HepG2 (cell line): ENCODE measurements at regions not wholly inside any gene's neighbourhood (a gene's known extent, or its start where the extent isn't known, plus 50 kb on each side); places are given as distances from the start of the nearest gene placed in this dataset.

ENCODE experiments used
- ATAC-seq: fragments of 200-7000 bp; cut with Tn5 transposase; 3 replicates; pipeline ENCODE4 v1.9.1; 2020; ENCODE audit warnings: mild to moderate bottlenecking, moderate library complexity
- BruUV-seq: library from RNA; stranded (reverse); fragments of 400-500 nt; replicated peaks from 2 replicates; lab custom pipeline; 2021; lab: Mats Ljungman, UMichigan
- CTCF ChIA-PET: fragments of 300-600 bp; formaldehyde crosslinking; extraction: SDS; loops from one replicate; lab custom pipeline; 2021; ENCODE audit warnings: low total read pairs, inconsistent platforms, low intra/inter-chr PET ratio; lab: Yijun Ruan, JAX
- POLR2A ChIA-PET: fragments of 350-600 bp; sonication (Branson Sonifier 250); formaldehyde crosslinking; loops from one replicate; lab custom pipeline; 2020; ENCODE audit warnings: antibody characterized with exemption, inconsistent platforms; lab: Yijun Ruan, JAX
- DNase-seq: peaks from one replicate; pipeline ENCODE4 v3.0.0-alpha.2; 2015; ENCODE audit warnings: low spot score
- FAIRE-seq: peaks from 3 replicates; lab custom pipeline; 2011; peaks lifted over from hg19 to GRCh38; lab: Jason Lieb, UNC
- H2AFZ ChIP-seq: one replicate; pipeline ENCODE4 v1.6.1; 2011; ENCODE audit warnings: low read length, inconsistent platforms
- H3K27ac ChIP-seq: fragments of 300-600 bp; 3 replicates; pipeline ENCODE4 v1.8.0; 2011; ENCODE audit warnings: mixed run types, mild to moderate bottlenecking, mixed read lengths, low read length, inconsistent platforms; ENCODE audit not compliant: insufficient read depth; ENCODE audit errors: extremely low read length
- H3K27me3 ChIP-seq, 2 experiments: fragments of 200-600 bp in 1 of 2; 2 replicates in 1 of 2; 3 replicates in 1 of 2; pipeline versions ENCODE4 v1.6.0 to v1.8.0; 2011; ENCODE audit warnings: low read length in 2 of 2, mild to moderate bottlenecking in 2 of 2, moderate library complexity in 2 of 2, inconsistent platforms in 1 of 2; ENCODE audit not compliant: insufficient read depth in 2 of 2, control insufficient read depth in 1 of 2
- H3K36me3 ChIP-seq, 2 experiments: fragments of 200-600 bp in 1 of 2; replicated peaks in 1 of 2; 2 replicates in 1 of 2; 3 replicates in 1 of 2; pipeline versions ENCODE4 v1.5.1 to v1.8.0; 2011; ENCODE audit warnings: low read length in 2 of 2, inconsistent platforms in 1 of 2; ENCODE audit not compliant: insufficient read depth in 2 of 2, control insufficient read depth in 1 of 2
- H3K4me1 ChIP-seq: 2 replicates; pipeline ENCODE4 v1.5.1; 2012; ENCODE audit warnings: low read length, inconsistent platforms; ENCODE audit not compliant: insufficient read depth
- H3K4me2 ChIP-seq: 2 replicates; pipeline ENCODE4 v1.6.0; 2011; ENCODE audit warnings: low read depth, low read length, inconsistent platforms
- H3K4me3 ChIP-seq, 3 experiments: fragments of 200-600 bp in 1 of 3; sonication (generic), shearing (Covaris generic) in 1 of 3; replicated peaks in 1 of 3; 2 replicates each; pipeline ENCODE4 v1.5.1; 2011 to 2016; ENCODE audit warnings: low read length in 3 of 3, inconsistent platforms in 2 of 3, low read depth in 2 of 3, mild to moderate bottlenecking in 2 of 3, control low read depth in 1 of 3, mixed read lengths in 1 of 3; ENCODE audit not compliant: insufficient read depth in 1 of 3
- H3K79me2 ChIP-seq: one replicate; pipeline ENCODE4 v1.6.1; 2011; ENCODE audit warnings: low read length, inconsistent platforms; ENCODE audit not compliant: insufficient read depth
- H3K9ac ChIP-seq: 2 replicates; pipeline ENCODE4 v1.6.0; 2011; ENCODE audit warnings: mild to moderate bottlenecking, low read depth, low read length, inconsistent platforms; ENCODE audit not compliant: insufficient read depth
- H3K9me3 ChIP-seq: 2 replicates; pipeline ENCODE4 v1.5.1; 2012; ENCODE audit warnings: mild to moderate bottlenecking, low read length
- H4K20me1 ChIP-seq: 2 replicates; pipeline ENCODE4 v1.6.0; 2011; ENCODE audit warnings: inconsistent platforms, mild to moderate bottlenecking, low read length, moderate library complexity; ENCODE audit not compliant: insufficient read depth
- ARID4A ChIP-seq: sonication (generic); formaldehyde crosslinking; IDR thresholded peaks from 2 replicates; pipeline ENCODE4 v1.5.0; 2020; ENCODE audit warnings: mild to moderate bottlenecking, missing genetic modification reagents, borderline replicate concordance
- EP300 ChIP-seq, 3 experiments: sonication (generic) in 1 of 3; formaldehyde crosslinking in 1 of 3; IDR thresholded peaks; 2 replicates each; pipeline versions ENCODE4 v1.5.1 to v1.6.1; 2011 to 2020; ENCODE audit warnings: low read depth in 2 of 3, low read length in 2 of 3, borderline replicate concordance in 1 of 3, improper control_type of control experiment in 1 of 3, mild to moderate bottlenecking in 1 of 3, missing genetic modification reagents in 1 of 3, moderate library complexity in 1 of 3
- FLYWCH1 ChIP-seq: sonication (generic); formaldehyde crosslinking; IDR thresholded peaks from 2 replicates; pipeline ENCODE4 v1.8.1; 2023; ENCODE audit warnings: mild to moderate bottlenecking, missing genetic modification reagents
- NFRKB ChIP-seq: fragments of 450-650 bp; IDR thresholded peaks from 2 replicates; pipeline ENCODE4 v1.6.1; 2017
- NR2F6 ChIP-seq, 2 experiments: IDR thresholded peaks; 2 replicates each; pipeline ENCODE4 v1.6.1; 2016; ENCODE audit warnings: antibody characterized with exemption in 1 of 2, mild to moderate bottlenecking in 1 of 2
- RELA ChIP-seq: sonication (generic); formaldehyde crosslinking; IDR thresholded peaks from 2 replicates; pipeline ENCODE4 v1.4.0; 2020; ENCODE audit warnings: missing genetic modification reagents
- ZBTB26 ChIP-seq: IDR thresholded peaks from 2 replicates; pipeline ENCODE4 v1.6.1; 2016; ENCODE audit warnings: missing compliant biosample characterization, missing genetic modification reagents, borderline replicate concordance
- ZBTB3 ChIP-seq: sonication (generic); formaldehyde crosslinking; IDR thresholded peaks from 2 replicates; pipeline ENCODE4 v1.4.0; 2020; ENCODE audit warnings: low read depth, mild to moderate bottlenecking, moderate library complexity, missing genetic modification reagents, borderline replicate concordance
- ZFP36 ChIP-seq: fragments of 150-350 bp; IDR thresholded peaks from 2 replicates; pipeline ENCODE4 v1.6.1; 2018; ENCODE audit warnings: borderline replicate concordance, low read length, low read depth; ENCODE audit not compliant: partially characterized antibody
- ZFY ChIP-seq: sonication (generic); formaldehyde crosslinking; IDR thresholded peaks from 2 replicates; pipeline ENCODE4 v1.4.0; 2020; ENCODE audit warnings: missing genetic modification reagents
- ZNF550 ChIP-seq: sonication (generic); formaldehyde crosslinking; IDR thresholded peaks from 2 replicates; pipeline ENCODE4 v1.4.0; 2020; ENCODE audit warnings: mild to moderate bottlenecking, missing genetic modification reagents, borderline replicate concordance
- ZNF569 ChIP-seq: sonication (generic); formaldehyde crosslinking; IDR thresholded peaks from 2 replicates; pipeline ENCODE4 v1.5.0; 2020; ENCODE audit warnings: mild to moderate bottlenecking, missing genetic modification reagents, moderate library complexity, borderline replicate concordance
- ZNF776 ChIP-seq: sonication (generic); formaldehyde crosslinking; IDR thresholded peaks from 2 replicates; pipeline ENCODE4 v1.4.0; 2020; ENCODE audit warnings: mild to moderate bottlenecking, missing genetic modification reagents
- WGBS: methylation state at CpG from one replicate; pipeline ENCODE4 v1.1.6; 2017; ENCODE audit warnings: low lambda C conversion rate; 5-methylcytosine and 5-hydroxymethylcytosine counted together
- in situ Hi-C: cut with HindIII; loops from 2 replicates; pipeline ENCODE4 v1.10.0; 2017; ENCODE audit warnings: low pct_unique_long_range_greater_than_20kb; ENCODE audit not compliant: extremely low pct_ligation_motif_present
- intact Hi-C: fragments of 100-400 bp; cut with micrococcal nuclease; formaldehyde crosslinking; loops from one replicate; pipeline ENCODE4 v1.10.0; 2022; ENCODE audit not compliant: unreplicated experiment

GRCh38 chr3:65174713-65175112 lies 486.9 kb upstream of the ADAMTS9 start (continued):
- no peak for TF ChIP-seq ARID4A (CRISPR knock-in tag)
- no peak for TF ChIP-seq EP300 (IDR thresholded peaks at IDR 0.05; ENCODE audit: low read depth in 2 of 2, low read length in 2 of 2)
- TF ChIP-seq EP300 (CRISPR knock-in tag; IDR thresholded peaks at IDR 0.05; ENCODE audit: borderline replicate concordance): no peak
- TF ChIP-seq FLYWCH1 (CRISPR knock-in tag): no peak
- no peak for TF ChIP-seq ZFP36

- in situ Hi-C loops: no loop called here
- BruUV-seq: no TSS peak
- intact Hi-C loops: no loop called here
- Histone ChIP-seq H3K79me2 (no peaks in the 10 kb centered on the region), H2AFZ (no peak overlapping the region), H3K4me2 (no peak overlapping the region)
- TF ChIP-seq ZNF569 (CRISPR knock-in tag) (no peak), NFRKB (no peak), ZNF550 (CRISPR knock-in tag) (no peak), ZFY (CRISPR knock-in tag) (no peak), ZNF776 (no peak), NR2F6 (IDR thresholded peaks at IDR 0.05) (no peak), NR2F6 (CRISPR knock-in tag; IDR thresholded peaks at IDR 0.05) (no peak), ZBTB3 (no peak), ZBTB26 (CRISPR knock-in tag) (no peak), RELA (no peak)
- TF ChIP-seq, all 625 proteins: peak for 0
- Histone ChIP-seq H3K36me3 (no peaks in the 10 kb centered on the region), H3K27ac (no peak overlapping the region), H4K20me1 (no peaks in the 10 kb centered on the region), H3K27me3 (no peaks in the 10 kb centered on the region), H3K4me3 (no peak overlapping the region), H3K9me3 (no peaks in the 10 kb centered on the region), H3K4me1 (peaks cover 9% of the 10 kb centered on the region), H3K9ac (no peak overlapping the region)
- ATAC-seq: no peak
- WGBS: 3% methylated on average over 2 of the region's 2 CpGs
- FAIRE-seq: no peak
- DNase-seq: no peak
- ChIA-PET POLR2A (no interaction called here), CTCF (no interaction called here)
Observed at GRCh38 chr3:65173841-65174240, 486.0 kb upstream of the ADAMTS9 start.
